Activated naive CD4-positive, alpha-beta T cell treated with anti-CD3 and anti-CD28 coated beads, Interleukin-2, amount 50 U/mL, for 16 hours (primary cell): ENCODE measurements at regions not wholly inside any gene's neighbourhood (a gene's known extent, or its start where the extent isn't known, plus 50 kb on each side); places are given as distances from the start of the nearest gene placed in this dataset.

Experiments used
- DNase-seq: peaks from one replicate; pipeline ENCODE4 v3.0.0-alpha.2; 2020

- DNase-seq, result no peak
These were observed 66.2 kb upstream of the ZNF462 start for GRCh38 chr9:106796771-106797170.

DNA sequence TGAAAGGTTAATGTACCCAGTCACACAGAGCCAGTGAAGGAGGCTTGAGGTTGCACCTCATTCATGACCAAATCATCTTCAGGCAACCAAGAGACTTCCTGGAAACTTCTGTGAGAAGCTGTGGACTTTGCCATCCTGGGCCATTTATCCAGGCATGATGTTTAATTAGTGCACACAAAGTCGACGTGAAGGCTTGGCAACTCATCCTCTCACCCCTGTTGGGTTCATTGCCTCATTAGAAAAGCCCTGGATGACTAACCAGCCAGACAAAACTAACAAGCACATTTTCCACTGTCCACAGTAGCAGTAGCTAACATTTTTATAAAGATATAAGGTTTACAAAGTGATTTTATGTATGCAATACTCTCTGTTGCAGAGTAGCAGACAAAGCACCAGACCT lies 65.7 kb upstream of the ZNF462 start:
- DNase-seq, result no peak

- no peak for DNase-seq
These were observed 64.8 kb upstream of the ZNF462 start for GRCh38 chr9:106798016-106798799.

DNA sequence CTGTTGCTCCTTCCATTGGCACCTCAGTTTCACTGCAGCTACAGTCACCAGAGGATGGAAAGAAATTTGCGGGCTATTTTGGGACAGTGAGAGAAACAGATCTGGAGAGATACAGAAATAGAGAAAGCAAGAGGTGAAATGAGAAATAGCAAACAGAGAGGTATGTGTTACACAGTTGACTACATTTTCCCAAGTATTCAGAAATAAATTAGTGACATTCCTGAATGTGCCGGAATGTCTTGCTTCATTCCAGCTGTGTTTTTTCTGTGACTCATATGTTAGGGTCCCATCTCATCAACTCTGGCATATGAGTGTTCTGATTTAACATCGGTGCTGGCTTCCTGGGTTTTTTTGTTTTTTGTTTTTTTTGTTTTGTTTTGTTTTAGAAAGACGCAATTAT lies 63.8 kb upstream of the ZNF462 start:
- DNase-seq, result no peak

DNA sequence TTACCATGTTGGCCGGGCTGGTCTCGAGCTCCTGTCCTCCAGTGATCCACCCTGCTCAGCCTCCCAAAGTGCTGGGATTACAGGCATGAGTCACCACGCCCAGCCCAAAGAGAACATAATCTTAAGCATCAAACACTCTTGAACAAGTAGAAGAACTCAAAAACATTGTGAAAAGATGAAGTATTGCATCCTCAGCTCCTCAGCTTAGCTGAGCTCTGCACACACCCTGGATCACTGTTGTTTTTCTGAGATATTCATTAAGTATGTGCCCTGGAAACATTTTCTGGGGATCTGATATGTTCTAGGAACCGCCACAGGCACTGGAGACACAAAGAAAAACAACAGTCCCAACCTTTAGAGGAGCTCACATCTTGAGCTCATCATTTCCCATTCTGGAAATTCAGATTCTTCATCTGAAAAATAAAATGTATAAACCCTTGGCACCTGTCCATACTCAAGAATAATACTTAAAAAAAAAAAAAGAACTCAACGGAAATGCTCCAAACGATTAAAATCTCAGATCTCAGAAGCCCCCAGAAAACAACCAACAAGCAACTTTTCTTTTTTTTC lies 62.2 kb upstream of the ZNF462 start:
- DNase-seq, result no peak

- no peak for DNase-seq
These were observed 61.1 kb upstream of the ZNF462 start for GRCh38 chr9:106801816-106802215.
